Esophagus muscularis mucosa (tissue), 4 donors: ENCODE measurements at regions not wholly inside any gene's neighbourhood (a gene's known extent, or its start where the extent isn't known, plus 50 kb on each side); places are given as distances from the start of the nearest gene placed in this dataset.

Experiments
- DNase-seq: peaks from one replicate; pipeline ENCODE4 v3.0.0-alpha.2; 2017; ENCODE audit errors: extremely low spot score
- H3K27ac ChIP-seq, 4 donors: fragments of 200-600 bp; sonication (generic); replicated peaks in 1 of 4; 1 replicate in 3 of 4; 2 replicates in 1 of 4; pipeline ENCODE4 v1.5.1; 2016 to 2019; ENCODE audit warnings: mild to moderate bottlenecking in 1 of 4
- H3K27me3 ChIP-seq, 4 donors: fragments of 200-600 bp; sonication (generic); one replicate each; pipeline versions ENCODE4 v1.5.1 to v1.6.0; 2016 to 2019
- H3K36me3 ChIP-seq, 4 donors: fragments of 200-600 bp; sonication (generic); one replicate each; pipeline ENCODE4 v1.5.1; 2016 to 2019
- H3K4me1 ChIP-seq, 4 donors: fragments of 200-600 bp; sonication (generic); one replicate each; pipeline ENCODE4 v1.5.1; 2016 to 2019
- H3K4me3 ChIP-seq, 4 donors: fragments of 200-600 bp; sonication (generic); 1 replicate in 2 of 4; 2 replicates in 2 of 4; pipeline ENCODE4 v1.5.1; 2016 to 2019; ENCODE audit warnings: mild to moderate bottlenecking in 4 of 4, moderate library complexity in 1 of 4
- H3K9me3 ChIP-seq, 4 donors: fragments of 200-600 bp; sonication (generic); 1 replicate in 3 of 4; 2 replicates in 1 of 4; pipeline ENCODE4 v1.5.1; 2016 to 2019
- EP300 ChIP-seq: sonication (generic); formaldehyde crosslinking; IDR thresholded peaks from one replicate; pipeline ENCODE4 v1.6.1; 2017; ENCODE audit warnings: antibody characterized with exemption
- POLR2A ChIP-seq: fragments of 450-650 bp; IDR thresholded peaks from one replicate; pipeline ENCODE4 v1.6.1; 2017; ENCODE audit warnings: antibody characterized with exemption, moderate library complexity, mild to moderate bottlenecking, low read depth
- POLR2AphosphoS5 ChIP-seq, 2 donors: sonication (generic); formaldehyde crosslinking; IDR thresholded peaks; one replicate each; pipeline ENCODE4 v1.6.1; 2017; ENCODE audit warnings: antibody characterized with exemption in 2 of 2
- WGBS: methylation state at CpG from one replicate; pipeline ENCODE4 v1.1.5; 2018; 5-methylcytosine and 5-hydroxymethylcytosine counted together
- intact Hi-C: fragments of 100-400 bp; cut with DNase I; formaldehyde crosslinking; loops from one replicate; pipeline ENCODE4 v1.15.1; 2023
- TF ChIP-seq, protein P1 (sequence below), 3 experiments: fragments of 200-600 bp in 2 of 3; fragments of 450-650 bp in 1 of 3; sonication (generic) in 2 of 3; IDR thresholded peaks; one replicate each; pipeline ENCODE4 v1.5.1; 2017 to 2019; ENCODE audit warnings: antibody characterized with exemption in 3 of 3, mild to moderate bottlenecking in 2 of 3, moderate library complexity in 1 of 3

- H3K27ac ChIP-seq, result no peak overlapping the region
- DNase-seq, result no peak
- H3K9me3 ChIP-seq, result no peaks in the 10 kb centered on the region
- H3K4me3 ChIP-seq, result no peak overlapping the region
- H3K36me3 ChIP-seq, result no peaks in the 10 kb centered on the region
- intact Hi-C loops, result no loop called here
- no peaks in the 10 kb centered on the region for H3K27me3 ChIP-seq
- peaks cover 0 to 3% (median 0%) of the 10 kb centered on the region in 4 donors for H3K4me1 ChIP-seq
- WGBS, result 87% methylated on average over 3 of the region's 3 CpGs
- TF ChIP-seq POLR2A (no peak), POLR2AphosphoS5 (IDR thresholded peaks at IDR 0.05) (no peak), EP300 (no peak)
- TF ChIP-seq, protein P1, sequence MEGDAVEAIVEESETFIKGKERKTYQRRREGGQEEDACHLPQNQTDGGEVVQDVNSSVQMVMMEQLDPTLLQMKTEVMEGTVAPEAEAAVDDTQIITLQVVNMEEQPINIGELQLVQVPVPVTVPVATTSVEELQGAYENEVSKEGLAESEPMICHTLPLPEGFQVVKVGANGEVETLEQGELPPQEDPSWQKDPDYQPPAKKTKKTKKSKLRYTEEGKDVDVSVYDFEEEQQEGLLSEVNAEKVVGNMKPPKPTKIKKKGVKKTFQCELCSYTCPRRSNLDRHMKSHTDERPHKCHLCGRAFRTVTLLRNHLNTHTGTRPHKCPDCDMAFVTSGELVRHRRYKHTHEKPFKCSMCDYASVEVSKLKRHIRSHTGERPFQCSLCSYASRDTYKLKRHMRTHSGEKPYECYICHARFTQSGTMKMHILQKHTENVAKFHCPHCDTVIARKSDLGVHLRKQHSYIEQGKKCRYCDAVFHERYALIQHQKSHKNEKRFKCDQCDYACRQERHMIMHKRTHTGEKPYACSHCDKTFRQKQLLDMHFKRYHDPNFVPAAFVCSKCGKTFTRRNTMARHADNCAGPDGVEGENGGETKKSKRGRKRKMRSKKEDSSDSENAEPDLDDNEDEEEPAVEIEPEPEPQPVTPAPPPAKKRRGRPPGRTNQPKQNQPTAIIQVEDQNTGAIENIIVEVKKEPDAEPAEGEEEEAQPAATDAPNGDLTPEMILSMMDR (IDR thresholded peaks at IDR 0.05), result no peak
These were observed 72.3 kb upstream of the FZD7 start for GRCh38 chr2:201961401-201961800.

GRCh38 chr2:201962774-201963562 lies 70.7 kb upstream of the FZD7 start:
- intact Hi-C loops, result no loop called here
- no peaks in the 10 kb centered on the region for H3K9me3 ChIP-seq
- no peak for DNase-seq
- H3K27ac ChIP-seq, result no peak overlapping the region
- H3K4me3 ChIP-seq, result no peak overlapping the region
- no peaks in the 10 kb centered on the region for H3K27me3 ChIP-seq
- WGBS, result 94% methylated on average over 13 of the region's 14 CpGs
- no peaks in the 10 kb centered on the region for H3K4me1 ChIP-seq
- no peaks in the 10 kb centered on the region for H3K36me3 ChIP-seq
- no peak for TF ChIP-seq POLR2AphosphoS5 (IDR thresholded peaks at IDR 0.05)
- TF ChIP-seq, protein P1 (IDR thresholded peaks at IDR 0.05), result no peak
- TF ChIP-seq POLR2A, result no peak
- TF ChIP-seq EP300, result no peak

DNA sequence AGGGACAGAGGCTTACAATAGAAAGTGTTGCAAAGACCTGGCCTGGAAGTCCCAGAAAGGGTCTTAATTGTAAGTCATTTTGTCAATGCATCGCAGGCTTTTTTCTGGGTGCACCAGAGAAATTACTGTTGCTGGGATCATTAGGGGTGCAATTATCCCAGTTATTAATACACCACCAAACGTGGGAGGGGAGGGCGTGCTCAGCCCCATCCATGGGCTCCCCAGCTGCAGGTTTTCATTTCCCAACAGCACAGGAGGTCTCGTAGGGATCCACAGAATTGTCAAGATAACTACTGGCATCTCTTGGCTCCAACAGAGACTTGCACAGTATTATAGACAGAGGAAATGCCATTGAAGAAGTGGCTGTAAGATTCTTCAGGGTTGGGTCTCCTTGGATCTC lies 69.6 kb upstream of the FZD7 start:
- Histone ChIP-seq H3K4me3 (no peak overlapping the region), H3K27ac (no peak overlapping the region), H3K27me3 (no peaks in the 10 kb centered on the region), H3K9me3 (no peaks in the 10 kb centered on the region), H3K4me1 (no peaks in the 10 kb centered on the region), H3K36me3 (no peaks in the 10 kb centered on the region)
- intact Hi-C loops, result no loop called here
- no peak for TF ChIP-seq POLR2AphosphoS5 (IDR thresholded peaks at IDR 0.05)
- TF ChIP-seq EP300, result no peak
- TF ChIP-seq, protein P1 (IDR thresholded peaks at IDR 0.05), result no peak
- TF ChIP-seq POLR2A, result no peak
- 91% methylated on average over 4 of the region's 4 CpGs for WGBS
- no peak for DNase-seq

- DNase-seq, result no peak
- 91% methylated on average over 7 of the region's 7 CpGs for WGBS
- peaks cover 0 to under 1% (median 0%) of the 10 kb centered on the region in 4 donors for H3K4me1 ChIP-seq
These were observed 68.9 kb upstream of the FZD7 start for GRCh38 chr2:201964631-201965206.

More at GRCh38 chr2:201964631-201965206, 68.9 kb upstream of the FZD7 start:
- Histone ChIP-seq H3K9me3 (no peaks in the 10 kb centered on the region), H3K27ac (no peak overlapping the region), H3K4me3 (no peak overlapping the region), H3K27me3 (no peaks in the 10 kb centered on the region), H3K36me3 (no peaks in the 10 kb centered on the region)
- intact Hi-C loops, result no loop called here
- TF ChIP-seq, protein P1 (IDR thresholded peaks at IDR 0.05), result no peak
- TF ChIP-seq POLR2A (no peak), EP300 (no peak), POLR2AphosphoS5 (IDR thresholded peaks at IDR 0.05) (no peak)
